ENCODE measurements at regions not wholly inside any gene's neighbourhood (a gene's known extent, or its start where the extent isn't known, plus 50 kb on each side); places are given as distances from the start of the nearest gene placed in this dataset.

- no peak overlapping the region for H3K4me3 Mint-ChIP-seq
- no peak for DNase-seq
- no peaks in the 10 kb centered on the region for H3K9me3 Mint-ChIP-seq
- H3K36me3 Mint-ChIP-seq, result no peaks in the 10 kb centered on the region
- H3K27ac Mint-ChIP-seq, result no peak overlapping the region
- H3K27me3 Mint-ChIP-seq, result peaks cover 32% of the 10 kb centered on the region
- H3K4me1 Mint-ChIP-seq, result peaks cover 5% of the 10 kb centered on the region
Observed at GRCh38 chr18:78624646-78625279, 354.9 kb upstream of the SALL3 start.

- Mint-ChIP-seq H3K36me3 (no peaks in the 10 kb centered on the region), H3K9me3 (no peaks in the 10 kb centered on the region), H3K27me3 (peaks cover 32% of the 10 kb centered on the region), H3K4me1 (peaks cover 5% of the 10 kb centered on the region), H3K27ac (no peak overlapping the region), H3K4me3 (no peak overlapping the region)
- DNase-seq, result no peak
Observed at GRCh38 chr18:78625847-78626246, 353.8 kb upstream of the SALL3 start.

GRCh38 chr18:78627551-78628346, 351.9 kb upstream of the SALL3 start:
- Mint-ChIP-seq H3K4me1 (peaks cover 5% of the 10 kb centered on the region), H3K27me3 (peaks cover 29% of the 10 kb centered on the region), H3K36me3 (no peaks in the 10 kb centered on the region), H3K9me3 (no peaks in the 10 kb centered on the region), H3K27ac (no peak overlapping the region), H3K4me3 (no peak overlapping the region)
- no peak for DNase-seq

- Mint-ChIP-seq H3K4me3 (no peak overlapping the region), H3K36me3 (no peaks in the 10 kb centered on the region), H3K27ac (no peak overlapping the region), H3K9me3 (no peaks in the 10 kb centered on the region), H3K4me1 (peaks cover 11% of the 10 kb centered on the region), H3K27me3 (peaks cover 15% of the 10 kb centered on the region)
- no peak for DNase-seq
Observed at GRCh38 chr18:78629426-78629825, 350.2 kb upstream of the SALL3 start.

GRCh38 chr18:78630356-78630755, 349.3 kb upstream of the SALL3 start:
- no peaks in the 10 kb centered on the region for H3K36me3 Mint-ChIP-seq
- H3K27ac Mint-ChIP-seq, result no peak overlapping the region
- H3K9me3 Mint-ChIP-seq, result no peaks in the 10 kb centered on the region
- H3K27me3 Mint-ChIP-seq, result peaks cover 6% of the 10 kb centered on the region
- no peak overlapping the region for H3K4me3 Mint-ChIP-seq
- no peak for DNase-seq
- H3K4me1 Mint-ChIP-seq, result peaks cover 12% of the 10 kb centered on the region

GRCh38 chr18:78630981-78631510, 348.6 kb upstream of the SALL3 start:
- Mint-ChIP-seq H3K36me3 (no peaks in the 10 kb centered on the region), H3K27ac (no peak overlapping the region), H3K9me3 (no peaks in the 10 kb centered on the region), H3K4me1 (peaks cover 8% of the 10 kb centered on the region), H3K27me3 (peaks cover 4% of the 10 kb centered on the region), H3K4me3 (no peak overlapping the region)
- DNase-seq, result no peak

GRCh38 chr18:78632111-78632541, 347.5 kb upstream of the SALL3 start:
- Mint-ChIP-seq H3K36me3 (peaks cover 1% of the 10 kb centered on the region), H3K9me3 (no peaks in the 10 kb centered on the region), H3K27ac (no peak overlapping the region), H3K27me3 (peaks cover 4% of the 10 kb centered on the region), H3K4me3 (no peak overlapping the region), H3K4me1 (peaks cover 7% of the 10 kb centered on the region)
- DNase-seq, result no peak

- H3K9me3 Mint-ChIP-seq, result no peaks in the 10 kb centered on the region
- no peak overlapping the region for H3K27ac Mint-ChIP-seq
- H3K4me3 Mint-ChIP-seq, result no peak overlapping the region
- DNase-seq, result no peak
- H3K27me3 Mint-ChIP-seq, result no peaks in the 10 kb centered on the region
- H3K36me3 Mint-ChIP-seq, result peaks cover 1% of the 10 kb centered on the region
- H3K4me1 Mint-ChIP-seq, result peaks cover 7% of the 10 kb centered on the region
Observed at GRCh38 chr18:78634061-78634696, 345.4 kb upstream of the SALL3 start.

GRCh38 chr18:78635093-78635800, 344.4 kb upstream of the SALL3 start:
- H3K27ac Mint-ChIP-seq, result no peak overlapping the region
- H3K27me3 Mint-ChIP-seq, result no peaks in the 10 kb centered on the region
- no peaks in the 10 kb centered on the region for H3K9me3 Mint-ChIP-seq
- no peak for DNase-seq
- H3K36me3 Mint-ChIP-seq, result peaks cover 1% of the 10 kb centered on the region
- no peak overlapping the region for H3K4me3 Mint-ChIP-seq
- peaks cover 7% of the 10 kb centered on the region for H3K4me1 Mint-ChIP-seq

GRCh38 chr18:78636260-78636659, 343.4 kb upstream of the SALL3 start:
- Mint-ChIP-seq H3K27me3 (no peaks in the 10 kb centered on the region), H3K27ac (no peak overlapping the region), H3K9me3 (no peaks in the 10 kb centered on the region), H3K36me3 (peaks cover 1% of the 10 kb centered on the region), H3K4me3 (no peak overlapping the region), H3K4me1 (peaks cover 7% of the 10 kb centered on the region)
- DNase-seq, result no peak

GRCh38 chr18:78637442-78638402, 341.9 kb upstream of the SALL3 start:
- no peak overlapping the region for H3K27ac Mint-ChIP-seq
- no peaks in the 10 kb centered on the region for H3K27me3 Mint-ChIP-seq
- H3K36me3 Mint-ChIP-seq, result peaks cover 1% of the 10 kb centered on the region
- no peak overlapping the region for H3K4me3 Mint-ChIP-seq
- no peak for DNase-seq
- H3K9me3 Mint-ChIP-seq, result no peaks in the 10 kb centered on the region
- peaks cover 17% of the 10 kb centered on the region for H3K4me1 Mint-ChIP-seq

- H3K27me3 Mint-ChIP-seq, result no peaks in the 10 kb centered on the region
- H3K4me1 Mint-ChIP-seq, result peaks cover 23% of the 10 kb centered on the region
- peaks cover 1% of the 10 kb centered on the region for H3K36me3 Mint-ChIP-seq
- no peaks in the 10 kb centered on the region for H3K9me3 Mint-ChIP-seq
- peak overlapping the region; percentile 50 for H3K27ac Mint-ChIP-seq
- no peak overlapping the region for H3K4me3 Mint-ChIP-seq
- DNase-seq, result no peak
Observed at GRCh38 chr18:78639006-78639950, 340.3 kb upstream of the SALL3 start.

Data from activated naive CD8-positive, alpha-beta T cell treated with anti-CD3 and anti-CD28 coated beads for 36 hours (primary cell).